22Rv1 (cell line): ENCODE measurements at regions not wholly inside any gene's neighbourhood (a gene's known extent, or its start where the extent isn't known, plus 50 kb on each side); places are given as distances from the start of the nearest gene placed in this dataset.

Experiments used
- CTCF ChIP-seq: fragments of 450-650 bp; IDR thresholded peaks from 2 replicates; pipeline ENCODE4 v1.5.1; 2017; ENCODE audit warnings: mild to moderate bottlenecking
- ZFX ChIP-seq: fragments of 450-650 bp; IDR thresholded peaks from 2 replicates; pipeline ENCODE4 v1.6.1; 2017; ENCODE audit warnings: antibody characterized with exemption, borderline replicate concordance

GRCh38 chr2:187655001-187655400 is 100.8 kb upstream of the TFPI start:
- TF ChIP-seq CTCF (no peak), ZFX (no peak)
